ENCODE measurements at regions not wholly inside any gene's neighbourhood (a gene's known extent, or its start where the extent isn't known, plus 50 kb on each side); places are given as distances from the start of the nearest gene placed in this dataset.

- H3K27ac ChIP-seq (ENCODE audit: low read depth in 2 of 2, low read length in 2 of 2) = no peak overlapping the region
- no peak for FAIRE-seq
- intact Hi-C loops (cut with DNase I) = no loop called here
- no peaks in the 10 kb centered on the region for H3K36me3 ChIP-seq (ENCODE audit: control insufficient read depth in 2 of 3, insufficient read depth in 3 of 3, low read length in 3 of 3)
- no peak overlapping the region for H3K9ac ChIP-seq (ENCODE audit: low read length in 3 of 3)
- no peak overlapping the region for H3K4me3 ChIP-seq (ENCODE audit: low read length in 3 of 3)
- TF ChIP-seq, protein P1, sequence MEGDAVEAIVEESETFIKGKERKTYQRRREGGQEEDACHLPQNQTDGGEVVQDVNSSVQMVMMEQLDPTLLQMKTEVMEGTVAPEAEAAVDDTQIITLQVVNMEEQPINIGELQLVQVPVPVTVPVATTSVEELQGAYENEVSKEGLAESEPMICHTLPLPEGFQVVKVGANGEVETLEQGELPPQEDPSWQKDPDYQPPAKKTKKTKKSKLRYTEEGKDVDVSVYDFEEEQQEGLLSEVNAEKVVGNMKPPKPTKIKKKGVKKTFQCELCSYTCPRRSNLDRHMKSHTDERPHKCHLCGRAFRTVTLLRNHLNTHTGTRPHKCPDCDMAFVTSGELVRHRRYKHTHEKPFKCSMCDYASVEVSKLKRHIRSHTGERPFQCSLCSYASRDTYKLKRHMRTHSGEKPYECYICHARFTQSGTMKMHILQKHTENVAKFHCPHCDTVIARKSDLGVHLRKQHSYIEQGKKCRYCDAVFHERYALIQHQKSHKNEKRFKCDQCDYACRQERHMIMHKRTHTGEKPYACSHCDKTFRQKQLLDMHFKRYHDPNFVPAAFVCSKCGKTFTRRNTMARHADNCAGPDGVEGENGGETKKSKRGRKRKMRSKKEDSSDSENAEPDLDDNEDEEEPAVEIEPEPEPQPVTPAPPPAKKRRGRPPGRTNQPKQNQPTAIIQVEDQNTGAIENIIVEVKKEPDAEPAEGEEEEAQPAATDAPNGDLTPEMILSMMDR (IDR thresholded peaks at IDR 0.05; ENCODE audit: borderline replicate concordance, extremely low read depth, insufficient read depth) = no peak
- no peaks in the 10 kb centered on the region for H3K27me3 ChIP-seq (ENCODE audit: control insufficient read depth, insufficient read depth, low read length)
- H3K4me1 ChIP-seq (ENCODE audit: control insufficient read depth in 2 of 3, insufficient read depth in 2 of 3, low read depth in 1 of 3, low read length in 3 of 3) = no peaks in the 10 kb centered on the region
- H3K9me3 ChIP-seq (ENCODE audit: control insufficient read depth in 2 of 3, insufficient read depth in 1 of 3, low read length in 3 of 3) = no peaks in the 10 kb centered on the region
- no peak for DNase-seq
These were observed 269.2 kb downstream of the SQOR start for GRCh38 chr15:45904019-45904418.

DNA sequence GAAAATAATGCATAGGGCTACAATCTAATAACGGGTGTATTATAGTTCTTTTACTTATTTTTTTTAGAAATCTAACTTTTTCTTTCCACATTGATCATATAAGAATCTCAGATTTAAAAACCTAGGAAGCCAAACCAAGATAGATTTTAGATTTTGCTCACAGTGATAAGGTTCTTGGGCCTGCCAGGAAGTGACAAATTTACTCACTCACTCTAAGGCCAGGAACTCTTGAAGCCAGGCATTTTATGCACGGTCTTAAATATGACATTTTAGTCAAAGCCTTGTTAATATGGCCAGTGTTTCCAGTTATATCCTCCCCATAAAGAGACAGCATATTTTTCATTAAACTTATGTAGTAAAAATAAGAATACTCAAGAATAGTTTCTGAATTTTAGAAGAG is 271.4 kb downstream of the SQOR start:
- Histone ChIP-seq H3K9me3 (ENCODE audit: control insufficient read depth in 2 of 3, insufficient read depth in 1 of 3, low read length in 3 of 3) (no peaks in the 10 kb centered on the region), H3K4me1 (ENCODE audit: control insufficient read depth in 2 of 3, insufficient read depth in 2 of 3, low read depth in 1 of 3, low read length in 3 of 3) (no peaks in the 10 kb centered on the region), H3K9ac (ENCODE audit: low read length in 3 of 3) (no peak overlapping the region), H3K4me3 (ENCODE audit: low read length in 3 of 3) (no peak overlapping the region), H3K27me3 (ENCODE audit: control insufficient read depth, insufficient read depth, low read length) (no peaks in the 10 kb centered on the region), H3K36me3 (ENCODE audit: control insufficient read depth in 2 of 3, insufficient read depth in 3 of 3, low read length in 3 of 3) (no peaks in the 10 kb centered on the region), H3K27ac (ENCODE audit: low read depth in 2 of 2, low read length in 2 of 2) (no peak overlapping the region)
- no peak for DNase-seq
- intact Hi-C loops (cut with DNase I) = no loop called here
- TF ChIP-seq, protein P1 (IDR thresholded peaks at IDR 0.05; ENCODE audit: borderline replicate concordance, extremely low read depth, insufficient read depth) = no peak
- FAIRE-seq = no peak

DNA sequence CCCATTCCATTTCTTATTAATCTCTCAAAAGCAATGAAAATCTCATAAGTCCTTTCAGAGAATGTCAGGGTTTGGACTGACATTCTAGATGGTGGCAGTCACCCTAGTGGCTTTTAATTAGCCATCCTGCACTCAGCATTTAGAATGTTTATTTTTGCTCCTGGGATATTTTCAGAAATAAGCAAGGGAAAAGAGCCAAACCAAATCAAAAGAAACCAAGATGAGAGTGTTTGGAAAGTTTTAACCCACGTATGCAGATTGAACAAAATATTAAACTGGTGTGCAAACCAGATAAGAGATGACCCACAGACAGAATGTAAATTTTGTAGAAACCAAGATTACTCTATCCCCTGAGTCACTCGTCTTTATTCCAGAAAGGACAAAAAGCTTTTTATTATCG is 275.8 kb downstream of the SQOR start:
- H3K4me1 ChIP-seq (ENCODE audit: control insufficient read depth in 2 of 3, insufficient read depth in 2 of 3, low read depth in 1 of 3, low read length in 3 of 3) = no peaks in the 10 kb centered on the region
- no peak overlapping the region for H3K27ac ChIP-seq (ENCODE audit: low read depth in 2 of 2, low read length in 2 of 2)
- no peaks in the 10 kb centered on the region for H3K36me3 ChIP-seq (ENCODE audit: control insufficient read depth in 2 of 3, insufficient read depth in 3 of 3, low read length in 3 of 3)
- no peaks in the 10 kb centered on the region for H3K27me3 ChIP-seq (ENCODE audit: control insufficient read depth, insufficient read depth, low read length)
- intact Hi-C loops (cut with DNase I) = no loop called here
- DNase-seq = no peak
- H3K9ac ChIP-seq (ENCODE audit: low read length in 3 of 3) = no peak overlapping the region
- FAIRE-seq = no peak
- TF ChIP-seq, protein P1 (IDR thresholded peaks at IDR 0.05; ENCODE audit: borderline replicate concordance, extremely low read depth, insufficient read depth) = no peak
- no peaks in the 10 kb centered on the region for H3K9me3 ChIP-seq (ENCODE audit: control insufficient read depth in 2 of 3, insufficient read depth in 1 of 3, low read length in 3 of 3)
- no peak overlapping the region for H3K4me3 ChIP-seq (ENCODE audit: low read length in 3 of 3)

GRCh38 chr15:45913451-45913850 is 278.6 kb downstream of the SQOR start:
- Histone ChIP-seq H3K27me3 (ENCODE audit: control insufficient read depth, insufficient read depth, low read length) (no peaks in the 10 kb centered on the region), H3K9ac (ENCODE audit: low read length in 3 of 3) (no peak overlapping the region), H3K9me3 (ENCODE audit: control insufficient read depth in 2 of 3, insufficient read depth in 1 of 3, low read length in 3 of 3) (no peaks in the 10 kb centered on the region), H3K4me3 (ENCODE audit: low read length in 3 of 3) (no peak overlapping the region), H3K36me3 (ENCODE audit: control insufficient read depth in 2 of 3, insufficient read depth in 3 of 3, low read length in 3 of 3) (no peaks in the 10 kb centered on the region), H3K4me1 (ENCODE audit: control insufficient read depth in 2 of 3, insufficient read depth in 2 of 3, low read depth in 1 of 3, low read length in 3 of 3) (no peaks in the 10 kb centered on the region), H3K27ac (ENCODE audit: low read depth in 2 of 2, low read length in 2 of 2) (no peak overlapping the region)
- DNase-seq (no peak), FAIRE-seq (no peak)
- TF ChIP-seq, protein P1 (IDR thresholded peaks at IDR 0.05; ENCODE audit: borderline replicate concordance, extremely low read depth, insufficient read depth) = no peak
- intact Hi-C loops (cut with DNase I) = no loop called here
